IPS-18a (cell line): ENCODE measurements at regions not wholly inside any gene's neighbourhood (a gene's known extent, or its start where the extent isn't known, plus 50 kb on each side); places are given as distances from the start of the nearest gene placed in this dataset.
"Not testable (repeated sequence)": the region's sequence is repeated elsewhere in the genome, so short reads cannot be mapped to it uniquely, and the experiment has no call there.

ENCODE experiments used
- H3K27ac ChIP-seq: one replicate; pipeline ENCODE4 v1.5.1; 2013; ENCODE audit warnings: low read length
- H3K27me3 ChIP-seq: one replicate; pipeline ENCODE4 v1.6.1; 2013; ENCODE audit warnings: mild to moderate bottlenecking, low read length; ENCODE audit not compliant: control insufficient read depth, insufficient read depth
- H3K36me3 ChIP-seq: one replicate; pipeline ENCODE4 v1.6.1; 2013; ENCODE audit warnings: low read depth, low read length; ENCODE audit not compliant: control insufficient read depth
- H3K4me1 ChIP-seq: one replicate; pipeline ENCODE4 v1.6.1; 2013; ENCODE audit warnings: low read depth, low read length; ENCODE audit not compliant: control insufficient read depth
- H3K4me3 ChIP-seq: one replicate; pipeline ENCODE4 v1.5.1; 2013; ENCODE audit warnings: low read length
- H3K9ac ChIP-seq: one replicate; pipeline ENCODE4 v1.6.1; 2013; ENCODE audit warnings: mild to moderate bottlenecking, low read length, moderate library complexity
- H3K9me3 ChIP-seq: one replicate; pipeline ENCODE4 v1.6.1; 2013; ENCODE audit warnings: low read depth, low read length; ENCODE audit not compliant: control insufficient read depth

GRCh38 chr7:124261710-124262109 lies 228.8 kb upstream of the TMEM229A start:
- Histone ChIP-seq H3K9me3 (no peaks in the 10 kb centered on the region), H3K27ac (no peak overlapping the region), H3K27me3 (no peaks in the 10 kb centered on the region), H3K4me1 (peaks cover 40% of the 10 kb centered on the region), H3K4me3 (no peak overlapping the region), H3K9ac (no peak overlapping the region), H3K36me3 (no peaks in the 10 kb centered on the region)

- H3K4me3 ChIP-seq: no peak overlapping the region
- no peak overlapping the region for H3K27ac ChIP-seq
- H3K9me3 ChIP-seq: no peaks in the 10 kb centered on the region
- H3K4me1 ChIP-seq: peaks cover 21% of the 10 kb centered on the region
- H3K27me3 ChIP-seq: no peaks in the 10 kb centered on the region
- no peak overlapping the region for H3K9ac ChIP-seq
- no peaks in the 10 kb centered on the region for H3K36me3 ChIP-seq
These were observed 224.9 kb upstream of the TMEM229A start for GRCh38 chr7:124257638-124258308.

GRCh38 chr7:124255041-124255655 lies 222.3 kb upstream of the TMEM229A start:
- no peaks in the 10 kb centered on the region for H3K4me1 ChIP-seq
- no peaks in the 10 kb centered on the region for H3K36me3 ChIP-seq

GRCh38 chr7:124254396-124254795 lies 221.5 kb upstream of the TMEM229A start:
- Histone ChIP-seq H3K9ac (no peak overlapping the region), H3K4me1 (no peaks in the 10 kb centered on the region), H3K4me3 (no peak overlapping the region), H3K36me3 (no peaks in the 10 kb centered on the region), H3K9me3 (no peaks in the 10 kb centered on the region), H3K27me3 (no peaks in the 10 kb centered on the region), H3K27ac (no peak overlapping the region)

More at GRCh38 chr7:124255041-124255655, 222.3 kb upstream of the TMEM229A start:
- H3K9ac ChIP-seq: no peak overlapping the region
- no peak overlapping the region for H3K4me3 ChIP-seq
- no peaks in the 10 kb centered on the region for H3K9me3 ChIP-seq
- H3K27me3 ChIP-seq: no peaks in the 10 kb centered on the region
- H3K27ac ChIP-seq: no peak overlapping the region

- no peak overlapping the region for H3K9ac ChIP-seq
- no peak overlapping the region for H3K27ac ChIP-seq
- no peak overlapping the region for H3K4me3 ChIP-seq
These were observed 218.8 kb upstream of the TMEM229A start for GRCh38 chr7:124251636-124252035.

GRCh38 chr7:124250297-124251034 lies 217.6 kb upstream of the TMEM229A start:
- no peak overlapping the region for H3K27ac ChIP-seq
- H3K9ac ChIP-seq: no peak overlapping the region
- H3K9me3 ChIP-seq: no peaks in the 10 kb centered on the region
- peaks cover 3% of the 10 kb centered on the region for H3K4me1 ChIP-seq
- H3K36me3 ChIP-seq: no peaks in the 10 kb centered on the region
- no peak overlapping the region for H3K4me3 ChIP-seq
- H3K27me3 ChIP-seq: no peaks in the 10 kb centered on the region

More at GRCh38 chr7:124251636-124252035, 218.8 kb upstream of the TMEM229A start:
- Histone ChIP-seq H3K4me1 (no peaks in the 10 kb centered on the region), H3K36me3 (no peaks in the 10 kb centered on the region), H3K9me3 (no peaks in the 10 kb centered on the region), H3K27me3 (no peaks in the 10 kb centered on the region)

- Histone ChIP-seq H3K27ac (no peak overlapping the region), H3K36me3 (no peaks in the 10 kb centered on the region), H3K9me3 (no peaks in the 10 kb centered on the region), H3K4me1 (peaks cover 3% of the 10 kb centered on the region), H3K27me3 (no peaks in the 10 kb centered on the region), H3K4me3 (no peak overlapping the region), H3K9ac (no peak overlapping the region)
These were observed 214.8 kb upstream of the TMEM229A start for GRCh38 chr7:124247691-124248090.

GRCh38 chr7:124246262-124246863 lies 213.5 kb upstream of the TMEM229A start:
- Histone ChIP-seq H3K4me3 (no peak overlapping the region), H3K27ac (no peak overlapping the region), H3K9ac (no peak overlapping the region), H3K36me3 (no peaks in the 10 kb centered on the region), H3K4me1 (peaks cover 3% of the 10 kb centered on the region), H3K9me3 (no peaks in the 10 kb centered on the region), H3K27me3 (no peaks in the 10 kb centered on the region)

- not testable (repeated sequence) for H3K36me3 ChIP-seq, H3K27me3 ChIP-seq, H3K9ac ChIP-seq, H3K4me1 ChIP-seq, H3K9me3 ChIP-seq, H3K27ac ChIP-seq, H3K4me3 ChIP-seq
These were observed 211.6 kb upstream of the TMEM229A start for GRCh38 chr7:124244469-124244868.

- H3K36me3 ChIP-seq: no peaks in the 10 kb centered on the region
- H3K9ac ChIP-seq: no peak overlapping the region
- peaks cover 7% of the 10 kb centered on the region for H3K9me3 ChIP-seq
- H3K4me1 ChIP-seq: no peaks in the 10 kb centered on the region
- H3K27ac ChIP-seq: no peak overlapping the region
- no peak overlapping the region for H3K4me3 ChIP-seq
- H3K27me3 ChIP-seq: no peaks in the 10 kb centered on the region
These were observed 186.8 kb upstream of the TMEM229A start for GRCh38 chr7:124219681-124220080.

- Histone ChIP-seq H3K27me3 (no peaks in the 10 kb centered on the region), H3K9me3 (no peaks in the 10 kb centered on the region), H3K27ac (no peak overlapping the region), H3K4me3 (no peak overlapping the region), H3K4me1 (no peaks in the 10 kb centered on the region), H3K36me3 (no peaks in the 10 kb centered on the region), H3K9ac (no peak overlapping the region)
These were observed 175.8 kb upstream of the TMEM229A start for GRCh38 chr7:124208642-124209041.
